ENCODE measurements at regions not wholly inside any gene's neighbourhood (a gene's known extent, or its start where the extent isn't known, plus 50 kb on each side); places are given as distances from the start of the nearest gene placed in this dataset.
"Not testable (repeated sequence)": the region's sequence is repeated elsewhere in the genome, so short reads cannot be mapped to it uniquely, and the experiment has no call there.

DNA sequence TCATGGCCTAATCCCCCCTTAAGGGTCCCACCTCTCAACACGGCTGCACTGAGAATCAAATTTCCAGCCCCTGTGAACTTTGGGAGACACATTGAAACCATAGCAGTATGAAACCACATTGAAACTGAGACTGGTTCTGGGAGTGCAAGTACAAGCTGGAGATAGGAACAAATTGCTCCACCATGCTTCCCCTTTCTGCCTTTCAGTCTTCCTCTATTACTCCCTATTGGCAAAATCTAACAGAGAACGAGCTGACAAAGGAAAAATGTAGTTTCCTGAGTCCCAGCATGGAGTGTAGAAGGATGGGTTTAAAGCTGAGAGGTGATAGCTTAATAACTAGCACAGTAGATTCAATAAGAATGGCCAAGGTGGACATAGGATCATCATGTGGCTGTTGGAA lies 161.7 kb upstream of the RPL34 start:
- no peak for DNase-seq (ENCODE audit: low spot score)

DNA sequence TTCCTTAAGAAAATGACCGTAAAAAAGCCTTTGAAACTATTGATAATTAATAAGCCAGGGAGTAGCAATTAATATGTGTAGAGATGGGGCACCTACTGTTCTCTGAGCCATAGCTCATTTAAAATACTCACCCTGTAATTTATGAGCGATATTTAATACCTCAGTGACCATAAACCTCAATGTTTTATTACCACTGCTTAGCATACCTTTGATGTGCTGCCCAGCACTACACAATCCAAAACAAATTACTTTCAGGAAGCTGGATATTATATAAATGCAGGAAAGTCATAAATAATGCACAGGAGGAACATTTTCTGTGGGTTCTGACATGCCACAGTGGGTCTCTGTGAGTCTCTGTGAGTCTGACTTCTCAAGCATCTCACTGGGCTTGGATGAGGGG lies 166.1 kb upstream of the RPL34 start:
- no peak for DNase-seq (ENCODE audit: low spot score)

DNA sequence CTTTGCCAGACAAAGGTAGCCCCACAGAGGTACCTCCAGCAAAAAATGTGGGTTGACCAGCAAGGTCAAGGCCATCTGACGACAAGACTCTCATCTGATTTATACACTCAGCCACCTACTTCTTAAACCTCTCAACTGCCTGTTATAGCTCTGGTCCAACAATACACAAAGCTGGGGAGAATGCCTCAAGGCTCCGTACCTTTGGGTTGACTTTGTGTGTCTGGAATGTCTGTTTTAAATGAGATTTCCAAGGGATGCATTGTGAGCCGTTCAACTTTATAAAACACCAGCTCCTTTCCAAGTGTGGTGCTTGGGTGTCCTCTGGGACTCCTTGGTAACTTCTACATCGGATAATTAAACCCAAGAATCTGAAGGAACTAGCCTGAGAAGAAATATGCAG lies 167.0 kb upstream of the RPL34 start:
- no peak for DNase-seq (ENCODE audit: low spot score)

DNA sequence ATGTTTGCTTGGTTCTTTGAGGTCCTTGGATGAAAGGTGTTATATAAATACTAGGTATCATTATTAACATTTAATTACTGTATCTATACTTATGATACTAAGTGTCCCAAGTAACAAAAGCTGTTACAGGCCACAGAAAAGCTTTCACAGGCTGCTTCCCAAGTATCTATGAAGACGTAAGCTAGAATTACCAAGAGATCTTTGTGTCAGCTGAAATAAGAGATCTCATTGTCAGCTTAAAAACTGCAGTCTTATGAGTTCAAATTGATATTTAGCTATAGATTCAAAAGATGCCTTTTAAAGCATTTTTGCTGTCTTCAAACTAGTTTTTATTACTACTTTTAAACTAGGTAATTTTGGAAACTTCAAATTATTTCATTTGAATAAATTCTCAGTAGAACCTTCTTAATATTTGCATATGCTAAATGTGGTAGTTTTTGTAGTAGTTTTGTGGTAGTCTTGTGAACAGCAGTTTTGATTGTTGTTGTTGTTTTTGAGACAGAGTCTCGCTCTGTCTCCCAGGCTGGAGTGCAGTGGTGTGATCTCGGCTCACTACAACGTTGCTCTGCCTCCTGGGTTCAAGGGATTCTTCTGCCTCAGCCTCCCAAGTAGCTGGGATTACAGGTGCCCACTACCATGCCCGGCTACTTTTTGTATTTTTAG lies 170.0 kb upstream of the RPL34 start:
- no peak for DNase-seq (ENCODE audit: low spot score)

DNA sequence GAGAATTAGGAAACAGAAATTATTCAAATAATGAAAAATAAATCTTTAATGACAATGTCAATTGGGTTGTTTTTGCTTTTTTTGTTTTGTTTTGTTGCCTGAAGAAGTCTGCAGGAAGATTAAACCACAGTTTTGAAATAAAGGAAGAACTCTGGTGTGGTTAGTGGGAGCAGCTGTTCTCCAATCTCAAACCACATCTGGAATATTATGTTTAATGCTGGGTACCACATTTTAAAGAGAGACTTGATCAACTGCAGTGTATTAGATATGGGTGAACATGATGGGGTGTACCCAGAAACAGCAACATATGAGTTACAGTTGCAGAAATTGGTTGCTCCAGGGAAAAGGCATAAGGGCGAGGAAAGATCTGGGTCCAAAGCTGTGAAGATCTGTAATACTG lies 171.2 kb upstream of the RPL34 start:
- no peak for DNase-seq (ENCODE audit: low spot score)

DNA sequence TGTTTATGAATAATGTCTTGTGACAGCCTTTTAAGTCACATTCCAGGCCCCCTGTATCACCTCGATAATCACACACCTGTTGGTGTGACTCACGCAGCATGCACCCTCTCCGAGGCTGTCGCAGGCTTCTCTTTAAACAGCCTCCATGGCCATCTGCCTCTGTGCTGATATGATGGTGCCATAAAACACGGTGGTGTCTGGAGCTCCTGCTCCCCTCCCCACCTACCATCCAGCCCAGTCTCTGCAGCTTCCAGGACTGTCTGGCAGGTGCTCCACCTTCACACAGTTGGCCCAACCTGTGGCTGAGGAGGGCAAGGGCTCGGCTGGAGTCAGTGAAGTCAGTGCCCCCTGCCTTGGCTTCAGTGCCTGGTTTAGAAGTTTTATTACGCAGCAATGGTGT lies 173.8 kb upstream of the RPL34 start:
- DNase-seq (ENCODE audit: low spot score): no peak

DNA sequence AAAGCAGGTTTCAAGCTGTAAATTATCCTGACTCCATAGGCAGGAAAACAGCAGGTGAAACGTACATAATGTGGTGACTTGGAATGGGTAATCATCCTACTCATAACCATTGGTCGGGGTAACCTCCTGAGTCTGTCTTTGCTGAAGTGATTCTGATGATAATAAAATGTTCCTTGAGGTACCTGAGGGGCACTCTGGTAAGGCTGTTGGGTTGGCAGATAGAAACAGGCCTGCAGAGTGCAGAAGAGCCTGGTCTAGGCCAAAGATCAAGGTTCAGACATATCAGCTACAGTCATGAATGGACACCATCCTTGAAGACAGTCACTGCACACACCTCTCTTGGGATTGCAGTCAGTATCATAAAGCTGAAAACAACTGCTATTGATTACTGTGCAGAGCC lies 174.7 kb upstream of the RPL34 start:
- no peak for DNase-seq (ENCODE audit: low spot score)

DNA sequence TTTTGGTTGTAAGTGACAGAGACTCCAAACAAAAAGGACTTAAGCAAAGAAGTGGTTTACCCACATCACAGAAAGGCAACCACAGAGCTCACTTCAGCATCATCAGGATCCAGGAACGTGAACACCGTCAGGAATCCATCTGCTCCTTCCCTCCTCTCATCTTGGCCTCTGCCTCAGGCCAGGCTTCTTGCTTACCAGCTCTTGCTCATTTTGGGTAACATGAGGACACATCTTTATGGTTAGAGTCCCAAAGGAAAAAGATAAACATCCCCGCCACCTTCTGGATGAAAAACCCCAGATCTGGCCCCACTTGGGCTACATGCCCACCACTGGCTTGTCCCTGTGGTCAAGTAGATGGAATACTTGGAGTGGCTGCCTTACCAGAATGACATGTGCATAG lies 176.8 kb upstream of the RPL34 start:
- DNase-seq (ENCODE audit: low spot score): no peak

DNA sequence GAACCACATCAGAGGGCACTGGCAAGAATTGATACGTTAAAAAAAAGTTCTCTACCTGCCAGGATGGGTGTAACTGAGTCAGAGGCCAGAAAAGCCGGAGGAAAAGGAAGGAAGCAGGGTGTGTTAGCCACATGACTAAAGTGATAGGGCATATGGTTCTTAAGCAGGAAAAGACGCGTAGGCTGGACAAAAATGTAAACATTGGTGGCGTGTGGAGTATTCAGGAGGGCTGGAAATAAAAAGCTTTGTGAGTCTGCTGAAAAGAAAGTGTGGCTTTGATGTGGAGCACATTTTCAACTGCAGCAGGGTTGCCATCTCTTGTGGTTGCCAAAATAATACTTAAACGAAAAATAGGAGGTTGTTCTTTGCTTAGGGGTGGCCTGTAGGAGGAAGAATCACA lies 186.5 kb upstream of the RPL34 start:
- DNase-seq (ENCODE audit: low spot score): no peak

DNA sequence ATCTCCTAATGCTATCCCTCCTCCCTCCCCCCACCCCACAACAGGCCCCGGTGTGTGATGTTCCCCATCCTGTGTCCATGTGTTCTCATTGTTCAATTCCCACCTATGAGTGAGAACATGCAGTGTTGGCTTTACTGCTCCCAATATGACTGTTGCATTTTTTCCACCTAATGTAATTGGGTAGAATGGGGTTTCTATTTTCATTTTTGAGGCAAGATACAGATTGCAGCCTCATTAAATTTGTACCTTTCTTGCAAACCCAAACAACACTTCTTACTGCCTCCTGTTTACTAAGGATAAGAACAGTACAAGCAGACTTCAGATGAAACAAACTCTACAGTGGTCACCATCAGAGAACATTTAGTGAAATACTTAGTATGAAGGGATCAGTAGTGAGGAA lies 187.0 kb upstream of the RPL34 start:
- DNase-seq (ENCODE audit: low spot score): not testable (repeated sequence)

DNA sequence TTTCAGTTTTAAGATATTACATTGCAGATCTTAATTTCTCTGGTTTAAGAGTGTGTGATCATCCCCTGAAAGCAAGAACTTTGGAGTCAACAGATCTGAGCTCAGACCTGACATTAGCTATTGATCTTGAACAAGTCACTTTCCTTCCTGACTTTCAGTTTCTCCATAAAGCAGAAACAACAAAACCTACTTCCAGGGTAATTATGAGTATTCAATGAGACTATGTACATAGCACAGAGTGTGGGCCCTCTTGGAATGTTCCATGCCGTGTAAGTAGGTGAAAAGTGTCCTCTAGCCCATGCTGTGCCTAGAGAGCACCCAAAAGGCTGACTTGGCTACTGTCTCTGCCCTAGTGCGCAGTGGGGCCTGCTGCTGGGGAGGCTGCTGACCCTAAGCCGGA lies 188.0 kb upstream of the RPL34 start:
- no peak for DNase-seq (ENCODE audit: low spot score)

DNA sequence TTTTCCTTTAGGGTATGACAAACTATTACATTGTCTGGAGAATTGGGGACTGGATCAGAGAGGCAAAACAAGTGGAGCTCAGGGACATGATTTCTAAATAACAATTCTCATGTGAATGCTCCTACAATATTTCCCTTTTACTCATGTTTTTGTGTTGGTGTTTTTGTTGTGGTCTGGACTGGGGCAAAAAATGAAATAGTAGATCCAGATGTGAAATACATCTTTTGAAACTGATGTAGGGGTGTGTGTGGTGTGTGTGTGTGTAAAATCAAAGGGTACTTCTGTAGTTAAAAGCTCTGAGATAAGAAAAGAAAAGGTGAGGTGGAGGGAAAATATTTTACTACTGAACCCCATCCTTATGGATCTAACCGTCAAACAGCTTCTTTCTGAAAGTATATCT lies 188.4 kb upstream of the RPL34 start:
- DNase-seq (ENCODE audit: low spot score): no peak

DNA sequence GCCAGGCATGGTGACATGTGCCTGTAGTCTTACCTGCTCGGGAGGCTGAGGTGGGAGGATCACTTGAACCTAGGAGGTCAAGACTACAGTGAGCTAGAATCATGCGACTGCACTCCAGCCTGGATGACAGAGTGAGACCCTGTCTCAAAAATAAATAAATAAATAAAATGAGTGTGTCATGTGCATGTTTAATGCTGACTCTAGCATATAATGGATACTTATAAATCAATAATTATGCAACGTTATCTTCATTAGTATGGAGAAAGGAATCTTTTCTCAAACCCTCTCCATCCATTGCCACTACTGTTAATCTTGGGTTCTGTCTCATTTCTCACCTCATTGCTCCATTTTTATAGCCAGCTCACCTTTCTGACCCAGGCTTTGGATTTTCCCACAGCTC lies 189.5 kb upstream of the RPL34 start:
- no peak for DNase-seq (ENCODE audit: low spot score)

DNA sequence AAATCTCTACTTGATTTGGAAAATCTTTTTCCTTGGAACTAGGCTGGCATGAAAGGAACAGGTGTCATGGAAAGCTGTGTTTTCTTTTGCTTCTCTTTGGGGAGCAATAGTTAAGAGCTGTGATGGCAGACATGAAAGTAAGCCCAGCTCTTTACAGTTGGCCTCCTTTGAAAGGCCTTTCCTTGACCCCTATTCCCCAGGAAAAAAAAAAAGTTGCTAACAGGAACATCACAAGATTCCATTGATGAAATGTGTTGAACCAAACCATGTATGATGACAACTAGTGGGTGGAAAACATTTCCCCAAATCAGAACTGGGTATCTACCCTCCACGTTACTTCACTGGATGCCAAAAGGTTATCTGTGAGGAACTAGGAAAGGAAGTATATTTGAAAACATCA lies 190.7 kb upstream of the RPL34 start:
- DNase-seq (ENCODE audit: low spot score): no peak

DNA sequence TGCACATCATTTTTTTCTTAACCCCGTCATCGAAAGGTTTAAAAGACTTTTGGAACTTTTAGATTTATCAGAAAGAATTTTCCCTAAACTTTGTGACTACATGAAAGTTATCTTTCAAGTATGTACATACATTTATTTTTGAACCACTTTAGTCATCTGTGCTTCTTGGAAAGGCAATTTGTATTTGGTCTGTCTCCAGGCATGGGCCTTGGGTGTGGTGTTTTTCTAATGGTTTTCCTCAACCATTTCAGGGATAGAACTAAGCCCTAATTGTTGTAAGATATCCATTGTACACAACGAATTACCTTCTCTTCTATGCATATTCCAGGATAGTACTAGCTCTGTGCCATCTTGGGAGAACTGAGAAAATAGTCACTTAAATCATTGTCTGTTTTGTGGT lies 191.5 kb upstream of the RPL34 start:
- no peak for DNase-seq (ENCODE audit: low spot score)

DNA sequence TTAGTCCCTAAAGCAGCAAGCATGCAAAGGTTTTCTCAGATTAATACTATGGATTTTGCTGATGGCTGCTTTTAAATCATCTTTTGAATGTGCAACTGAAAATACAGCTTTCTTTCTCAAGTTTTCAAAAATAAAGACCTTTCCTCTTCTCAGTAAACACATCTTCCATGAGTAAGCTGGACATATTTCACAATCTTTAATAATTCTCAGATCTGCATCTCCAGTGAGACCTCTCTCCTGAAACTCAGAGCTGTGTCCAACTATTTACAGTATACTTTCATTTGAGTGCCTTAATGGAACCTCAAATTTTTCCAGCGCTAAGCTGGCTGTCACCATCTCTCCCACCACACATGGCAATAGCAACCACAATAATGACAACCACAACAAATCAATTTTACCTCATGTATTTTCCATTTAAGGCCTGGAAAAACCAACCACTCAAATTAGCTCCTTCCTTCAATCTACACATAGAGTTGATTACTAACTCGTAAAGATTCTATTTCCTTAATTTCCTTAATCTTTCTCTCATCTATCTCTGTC lies 192.4 kb upstream of the RPL34 start:
- no peak for DNase-seq (ENCODE audit: low spot score)

DNA sequence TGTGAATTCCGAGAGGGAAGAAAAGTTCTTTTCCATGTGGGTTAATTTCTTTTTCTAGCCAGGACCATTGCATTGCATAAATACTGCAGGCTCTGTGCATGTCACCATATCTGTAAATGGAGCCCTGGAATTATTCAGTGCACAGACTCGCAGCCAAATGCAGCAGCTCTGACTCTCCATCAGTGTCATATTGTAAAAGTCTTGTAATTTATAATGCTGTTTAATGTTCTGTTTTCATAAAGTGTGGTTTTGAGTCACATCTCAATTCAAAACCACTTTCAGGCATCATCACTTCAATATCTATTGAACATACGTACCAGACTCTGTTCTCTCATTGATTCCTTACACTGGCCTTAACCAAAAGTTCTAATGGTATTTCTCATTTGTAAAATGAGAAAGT lies 193.9 kb upstream of the RPL34 start:
- DNase-seq (ENCODE audit: low spot score): no peak

DNA sequence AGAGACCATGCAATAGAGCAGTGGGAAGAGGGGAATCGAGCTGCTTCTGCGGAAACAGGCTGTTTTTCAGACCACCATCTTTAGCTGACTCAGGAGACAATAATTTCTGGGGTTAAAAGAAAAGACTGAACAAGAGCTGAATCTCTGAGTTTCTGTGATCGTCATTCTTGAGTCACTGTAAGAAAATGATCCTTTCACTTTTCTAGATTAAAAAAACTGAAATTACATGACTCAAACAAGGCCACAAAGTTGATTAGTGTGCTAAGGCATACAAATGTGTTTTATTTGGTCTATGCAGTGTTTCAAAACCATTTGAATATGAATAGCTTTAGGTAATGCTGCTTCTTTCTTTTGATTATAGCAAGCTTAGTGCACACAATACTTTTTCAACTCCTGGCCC lies 194.4 kb upstream of the RPL34 start:
- no peak for DNase-seq (ENCODE audit: low spot score)

DNA sequence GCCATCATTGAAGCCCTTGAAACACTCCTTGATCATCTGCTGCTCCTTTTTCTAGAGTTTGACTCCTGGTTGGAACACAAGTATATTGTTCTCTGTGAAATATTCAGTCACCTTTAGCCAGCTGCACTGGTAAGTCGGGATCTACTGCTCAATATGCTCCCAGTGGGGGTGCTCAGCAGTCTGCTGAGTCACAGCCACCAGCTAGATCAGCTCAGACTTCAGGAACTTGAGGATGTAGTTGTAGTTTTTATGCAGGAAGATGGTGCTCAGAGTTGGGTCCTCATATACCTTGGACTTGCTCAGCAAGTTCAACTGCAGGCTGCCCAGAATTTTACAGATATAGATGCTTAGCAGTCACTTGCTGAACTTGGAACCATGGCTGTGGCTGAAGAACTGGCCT lies 202.5 kb upstream of the RPL34 start:
- no peak for DNase-seq (ENCODE audit: low spot score)

DNA sequence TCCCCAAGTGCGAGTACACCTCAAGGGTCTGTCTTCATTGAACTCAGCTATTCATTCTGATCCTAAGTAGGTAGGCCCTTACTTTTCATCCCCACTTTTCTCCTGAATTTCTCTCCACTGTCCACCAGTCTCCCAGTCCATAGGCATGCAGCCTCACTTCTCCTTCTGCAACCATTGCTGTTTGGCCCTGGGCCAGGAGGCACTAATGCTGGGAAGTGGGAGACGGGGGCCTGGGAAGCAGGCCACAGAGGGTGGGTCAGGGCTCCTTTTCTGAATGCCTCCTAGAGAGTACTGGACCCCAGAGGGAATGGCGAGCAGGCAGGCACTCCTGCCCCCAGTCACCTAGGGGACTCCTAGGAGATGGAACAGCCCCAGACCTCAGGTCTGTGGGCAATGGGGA lies 203.5 kb upstream of the RPL34 start:
- no peak for DNase-seq (ENCODE audit: low spot score)

DNA sequence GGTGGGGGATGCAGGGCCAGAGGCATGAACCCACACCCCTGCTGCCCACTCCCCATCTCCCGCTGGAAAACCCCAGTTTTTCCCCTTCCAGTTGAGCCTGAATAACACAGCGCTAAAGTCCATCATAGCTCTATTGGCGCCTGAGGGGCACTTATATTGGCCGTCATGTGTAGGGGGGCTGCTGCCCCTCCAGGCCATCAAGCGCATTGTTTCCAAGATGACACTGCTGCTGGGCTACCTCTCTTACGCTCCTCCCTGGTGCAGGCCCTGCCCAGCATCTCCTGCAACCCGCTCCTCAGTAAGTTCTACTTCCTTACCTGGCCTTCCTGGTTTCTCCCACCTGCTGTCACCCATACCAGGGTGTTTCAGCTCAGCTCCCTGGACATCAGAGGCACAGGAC lies 205.0 kb upstream of the RPL34 start:
- DNase-seq (ENCODE audit: low spot score): no peak

DNA sequence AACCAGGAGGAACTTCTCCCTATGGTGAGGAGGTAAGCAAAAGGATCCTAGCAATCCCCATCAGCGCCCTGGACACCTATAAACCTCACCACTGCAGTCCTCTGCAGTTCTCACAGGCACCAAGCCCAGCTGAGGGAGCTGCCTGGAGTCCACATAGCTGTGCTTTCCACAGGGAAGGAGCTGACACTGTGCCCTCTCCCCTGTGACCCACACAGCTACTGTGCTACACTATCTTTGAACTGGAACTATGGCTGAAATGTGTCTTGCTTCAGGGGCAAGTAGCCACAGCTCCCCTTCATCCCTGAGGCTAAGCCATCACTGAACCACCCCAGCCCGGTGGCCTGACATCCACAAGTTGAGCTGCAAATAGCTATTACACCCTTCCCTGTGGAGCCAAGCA lies 208.5 kb upstream of the RPL34 start:
- DNase-seq (ENCODE audit: low spot score): no peak

DNA sequence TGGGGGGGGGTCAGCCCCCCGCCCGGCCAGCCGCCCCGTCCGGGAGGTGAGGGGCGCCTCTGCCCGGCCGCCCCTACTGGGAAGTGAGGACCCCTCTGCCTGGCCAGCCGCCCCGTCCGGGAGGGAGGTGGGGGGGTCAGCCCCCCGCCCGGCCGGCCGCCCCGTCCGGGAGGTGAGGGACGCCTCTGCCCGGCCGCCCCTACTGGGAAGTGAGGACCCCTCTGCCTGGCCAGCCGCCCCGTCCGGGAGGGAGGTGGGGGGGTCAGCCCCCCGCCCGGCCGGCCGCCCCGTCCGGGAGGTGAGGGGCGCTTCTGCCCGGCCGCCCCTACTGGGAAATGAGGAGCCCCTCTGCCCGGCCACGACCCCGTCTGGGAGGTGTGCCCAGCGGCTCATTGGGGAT lies 210.7 kb upstream of the RPL34 start:
- not testable (repeated sequence) for DNase-seq (ENCODE audit: low spot score)

DNA sequence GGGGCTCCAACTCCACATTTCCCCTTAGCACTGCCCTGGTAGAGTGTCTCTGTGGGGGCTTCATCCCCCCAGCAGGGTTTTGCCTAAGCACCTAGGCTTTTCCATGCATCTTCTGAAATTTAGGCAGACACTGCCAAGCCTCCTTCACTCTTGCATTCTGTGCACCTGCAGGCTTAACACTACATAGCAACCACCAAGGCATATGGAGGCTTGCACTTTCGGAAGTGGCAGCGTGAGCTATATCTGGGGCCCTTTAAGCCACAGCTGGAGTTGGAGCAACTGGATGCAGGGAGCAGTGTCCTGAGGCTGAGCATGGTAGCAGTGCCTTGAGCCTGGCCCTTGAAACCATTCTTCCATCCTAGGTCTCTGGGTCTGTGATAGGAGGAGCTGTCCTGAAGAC lies 214.8 kb upstream of the RPL34 start:
- no peak for DNase-seq (ENCODE audit: low spot score)

DNA sequence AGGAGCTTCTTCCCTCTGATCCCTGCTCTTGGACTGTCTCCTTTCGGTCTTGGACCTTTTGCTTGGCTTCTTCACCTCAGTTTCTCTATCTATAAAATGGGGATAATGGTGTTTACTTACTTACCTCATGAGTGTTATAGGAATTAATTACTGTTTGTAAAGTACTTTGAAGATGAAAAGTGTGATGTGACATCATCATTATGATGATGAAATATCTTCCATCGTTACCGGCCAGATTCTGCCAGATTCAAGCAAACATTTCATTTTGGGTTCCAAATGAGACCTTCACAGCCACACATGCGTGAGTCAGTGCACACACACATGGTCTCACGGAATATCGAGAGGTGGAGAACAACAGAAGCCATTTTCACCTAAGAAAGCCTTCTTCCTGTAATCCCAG lies 220.1 kb upstream of the RPL34 start:
- no peak for DNase-seq (ENCODE audit: low spot score)
